K562 (cell line): ENCODE measurements at regions not wholly inside any gene's neighbourhood (a gene's known extent, or its start where the extent isn't known, plus 50 kb on each side); places are given as distances from the start of the nearest gene placed in this dataset.

Experiments used
- CHD2 ChIP-seq: IDR thresholded peaks from 2 replicates; pipeline ENCODE4 v1.6.1; 2011; ENCODE audit warnings: low read depth, low read length
- MAZ ChIP-seq, 2 experiments: fragments of 450-650 bp in 1 of 2; sonication (generic) in 1 of 2; formaldehyde crosslinking; IDR thresholded peaks in 1 of 2; conservative IDR thresholded peaks in 1 of 2; 2 replicates each; pipeline versions ENCODE4 v1.4.0 to v1.5.0; 2020; ENCODE audit warnings: mild to moderate bottlenecking in 1 of 2, missing genetic modification reagents in 1 of 2
- MLX ChIP-seq, 2 experiments: fragments of 450-650 bp in 1 of 2; sonication (generic) in 1 of 2; formaldehyde crosslinking; conservative IDR thresholded peaks; 2 replicates each; pipeline versions ENCODE4 v1.4.0 to v1.8.1; 2020 to 2022; ENCODE audit warnings: mild to moderate bottlenecking in 1 of 2, missing genetic modification reagents in 1 of 2
- SIX5 ChIP-seq, 2 experiments: IDR thresholded peaks; 2 replicates each; pipeline ENCODE4 v1.6.1; 2011; ENCODE audit warnings: low read length in 2 of 2, borderline replicate concordance in 1 of 2, low read depth in 1 of 2, mild to moderate bottlenecking in 1 of 2, moderate library complexity in 1 of 2; ENCODE audit not compliant: insufficient read depth in 1 of 2
- TAF1 ChIP-seq: IDR thresholded peaks from 2 replicates; pipeline ENCODE4 v1.6.1; 2011; ENCODE audit warnings: mild to moderate bottlenecking, low read length, moderate library complexity; ENCODE audit not compliant: insufficient read depth, control insufficient read depth, severe bottlenecking; ENCODE audit errors: extremely low read depth
- TFE3 ChIP-seq: fragments of 450-650 bp; formaldehyde crosslinking; IDR thresholded peaks from 2 replicates; pipeline ENCODE4 v1.4.0; 2020; ENCODE audit warnings: mild to moderate bottlenecking, mixed read lengths
- THAP7 ChIP-seq: fragments of 250-450 bp; sonication (Bioruptor Pico); IDR thresholded peaks from 2 replicates; pipeline ENCODE4 v1.5.0; 2021
- ZNF217 ChIP-seq: sonication (generic); formaldehyde crosslinking; IDR thresholded peaks from 2 replicates; pipeline ENCODE4 v1.8.0; 2022; ENCODE audit warnings: mild to moderate bottlenecking, missing genetic modification reagents
- TF ChIP-seq, protein P1 (sequence below), 2 experiments: fragments of 450-650 bp; formaldehyde crosslinking in 1 of 2; IDR thresholded peaks; 2 replicates each; pipeline versions ENCODE4 v1.4.0 to v1.6.1; 2014 to 2020; ENCODE audit warnings: mild to moderate bottlenecking in 2 of 2, borderline replicate concordance in 1 of 2, low read depth in 1 of 2

DNA sequence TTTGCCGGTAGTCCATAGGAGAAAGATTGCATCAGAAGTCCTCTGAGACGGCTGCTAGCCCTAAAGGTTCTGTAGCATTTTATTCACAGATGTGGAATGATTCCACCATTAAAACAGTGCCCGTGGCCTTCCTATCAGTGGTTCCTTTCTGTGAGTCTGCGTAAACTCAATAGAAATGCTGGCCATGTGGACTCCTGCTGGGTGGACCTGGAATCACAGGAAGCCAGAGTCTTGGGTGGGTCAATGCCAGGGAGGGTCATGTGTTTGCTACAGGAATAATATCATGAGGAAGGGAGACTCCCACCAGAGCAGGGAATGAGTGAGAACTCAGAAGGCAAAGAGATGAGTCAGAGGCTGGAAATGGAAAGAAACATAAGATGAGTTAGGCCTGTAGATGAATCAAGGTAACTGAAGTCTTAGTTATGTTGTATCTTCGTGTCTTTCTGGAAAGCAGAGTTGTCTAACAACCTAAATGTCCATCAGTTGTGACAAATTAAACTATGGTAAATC lies 410.4 kb upstream of the AUTS2 start:
- TF ChIP-seq CHD2: no peak
- TF ChIP-seq ZNF217: no peak
- TF ChIP-seq TAF1: no peak
- TF ChIP-seq TFE3 (CRISPR knock-in tag): no peak
- no peak for TF ChIP-seq THAP7
- TF ChIP-seq, protein P1, sequence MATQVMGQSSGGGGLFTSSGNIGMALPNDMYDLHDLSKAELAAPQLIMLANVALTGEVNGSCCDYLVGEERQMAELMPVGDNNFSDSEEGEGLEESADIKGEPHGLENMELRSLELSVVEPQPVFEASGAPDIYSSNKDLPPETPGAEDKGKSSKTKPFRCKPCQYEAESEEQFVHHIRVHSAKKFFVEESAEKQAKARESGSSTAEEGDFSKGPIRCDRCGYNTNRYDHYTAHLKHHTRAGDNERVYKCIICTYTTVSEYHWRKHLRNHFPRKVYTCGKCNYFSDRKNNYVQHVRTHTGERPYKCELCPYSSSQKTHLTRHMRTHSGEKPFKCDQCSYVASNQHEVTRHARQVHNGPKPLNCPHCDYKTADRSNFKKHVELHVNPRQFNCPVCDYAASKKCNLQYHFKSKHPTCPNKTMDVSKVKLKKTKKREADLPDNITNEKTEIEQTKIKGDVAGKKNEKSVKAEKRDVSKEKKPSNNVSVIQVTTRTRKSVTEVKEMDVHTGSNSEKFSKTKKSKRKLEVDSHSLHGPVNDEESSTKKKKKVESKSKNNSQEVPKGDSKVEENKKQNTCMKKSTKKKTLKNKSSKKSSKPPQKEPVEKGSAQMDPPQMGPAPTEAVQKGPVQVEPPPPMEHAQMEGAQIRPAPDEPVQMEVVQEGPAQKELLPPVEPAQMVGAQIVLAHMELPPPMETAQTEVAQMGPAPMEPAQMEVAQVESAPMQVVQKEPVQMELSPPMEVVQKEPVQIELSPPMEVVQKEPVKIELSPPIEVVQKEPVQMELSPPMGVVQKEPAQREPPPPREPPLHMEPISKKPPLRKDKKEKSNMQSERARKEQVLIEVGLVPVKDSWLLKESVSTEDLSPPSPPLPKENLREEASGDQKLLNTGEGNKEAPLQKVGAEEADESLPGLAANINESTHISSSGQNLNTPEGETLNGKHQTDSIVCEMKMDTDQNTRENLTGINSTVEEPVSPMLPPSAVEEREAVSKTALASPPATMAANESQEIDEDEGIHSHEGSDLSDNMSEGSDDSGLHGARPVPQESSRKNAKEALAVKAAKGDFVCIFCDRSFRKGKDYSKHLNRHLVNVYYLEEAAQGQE (IDR thresholded peaks at IDR 0.05; ENCODE audit: borderline replicate concordance): no peak
- TF ChIP-seq, protein P1 (CRISPR knock-in tag; IDR thresholded peaks at IDR 0.05; ENCODE audit: low read depth): no peak
- TF ChIP-seq MLX (CRISPR knock-in tag; conservative IDR thresholded peaks at IDR 0.05): no peak
- TF ChIP-seq SIX5 (IDR thresholded peaks at IDR 0.05; ENCODE audit: borderline replicate concordance in 1 of 2, insufficient read depth in 1 of 2, low read depth in 1 of 2, low read length in 2 of 2): no peak
- TF ChIP-seq MAZ (CRISPR knock-in tag; conservative IDR thresholded peaks at IDR 0.05 in 1 of 2, IDR thresholded peaks at IDR 0.05 in 1 of 2): no peak
